Fibroblast of lung (primary cell): ENCODE measurements at regions not wholly inside any gene's neighbourhood (a gene's known extent, or its start where the extent isn't known, plus 50 kb on each side); places are given as distances from the start of the nearest gene placed in this dataset.

Source experiments
- DNase-seq, 2 donors: peaks; one replicate each; pipeline versions ENCODE4 v3.0.0 to v3.0.0-alpha.2; 2010; ENCODE audit warnings: low read depth in 2 of 2
- H2AFZ ChIP-seq: 2 replicates; pipeline ENCODE4 v1.5.1; 2012; ENCODE audit warnings: low read length, control low read depth, inconsistent platforms
- H3K27ac ChIP-seq: 2 replicates; pipeline ENCODE4 v1.5.1; 2011; ENCODE audit warnings: low read length, control low read depth; ENCODE audit not compliant: insufficient read depth
- H3K27me3 ChIP-seq: 2 replicates; pipeline ENCODE4 v1.5.1; 2011; ENCODE audit warnings: mild to moderate bottlenecking, low read length; ENCODE audit not compliant: control insufficient read depth, insufficient read depth
- H3K36me3 ChIP-seq: 2 replicates; pipeline ENCODE4 v1.5.1; 2011; ENCODE audit warnings: low read length; ENCODE audit not compliant: control insufficient read depth, insufficient read depth
- H3K4me1 ChIP-seq: 2 replicates; pipeline ENCODE4 v1.5.1; 2011; ENCODE audit warnings: low read length; ENCODE audit not compliant: control insufficient read depth, insufficient read depth; ENCODE audit errors: extremely low read depth
- H3K4me2 ChIP-seq: 2 replicates; pipeline ENCODE4 v1.5.1; 2011; ENCODE audit warnings: low read length, control low read depth; ENCODE audit not compliant: insufficient read depth; ENCODE audit errors: extremely low read depth
- H3K4me3 ChIP-seq, 4 experiments: fragments of 200-600 bp in 1 of 4; sonication (generic) in 1 of 4; replicated peaks in 1 of 4; 2 replicates each; pipeline ENCODE4 v1.5.1; 2011 to 2016; ENCODE audit warnings: low read length in 4 of 4, low read depth in 3 of 4, mild to moderate bottlenecking in 3 of 4, control low read depth in 2 of 4, inconsistent platforms in 1 of 4, mixed read lengths in 1 of 4; ENCODE audit not compliant: insufficient read depth in 1 of 4; ENCODE audit errors: control extremely low read depth in 1 of 4
- H3K79me2 ChIP-seq: 2 replicates; pipeline ENCODE4 v1.5.1; 2012; ENCODE audit warnings: mild to moderate bottlenecking, low read length, inconsistent platforms; ENCODE audit not compliant: control insufficient read depth, insufficient read depth
- H3K9ac ChIP-seq: 2 replicates; pipeline ENCODE4 v1.5.1; 2011; ENCODE audit warnings: mild to moderate bottlenecking, low read length, control low read depth; ENCODE audit not compliant: insufficient read depth
- H3K9me3 ChIP-seq: 2 replicates; pipeline ENCODE4 v1.5.1; 2012; ENCODE audit warnings: low read depth, low read length; ENCODE audit not compliant: control insufficient read depth, insufficient read depth
- H4K20me1 ChIP-seq: 2 replicates; pipeline ENCODE4 v1.5.1; 2011; ENCODE audit warnings: low read length; ENCODE audit not compliant: control insufficient read depth, insufficient read depth; ENCODE audit errors: extremely low read depth
- CTCF ChIP-seq, 2 donors: IDR thresholded peaks in 1 of 2; conservative IDR thresholded peaks in 1 of 2; 1 replicate in 1 of 2; 2 replicates in 1 of 2; pipeline ENCODE4 v1.5.1; 2011 to 2012; ENCODE audit warnings: low read length in 2 of 2, control low read depth in 1 of 2, inconsistent platforms in 1 of 2, low read depth in 1 of 2, mild to moderate bottlenecking in 1 of 2
- EZH2 ChIP-seq: IDR thresholded peaks from 2 replicates; pipeline ENCODE4 v1.5.1; 2012; ENCODE audit warnings: low read length, control low read depth, mild to moderate bottlenecking; ENCODE audit errors: missing control alignments

- Histone ChIP-seq H3K4me2 (no peak overlapping the region), H3K79me2 (no peaks in the 10 kb centered on the region), H3K4me1 (no peaks in the 10 kb centered on the region), H3K9me3 (no peaks in the 10 kb centered on the region), H3K36me3 (no peaks in the 10 kb centered on the region), H3K9ac (no peak overlapping the region), H3K27me3 (no peaks in the 10 kb centered on the region), H3K27ac (no peak overlapping the region), H2AFZ (no peak overlapping the region), H4K20me1 (no peaks in the 10 kb centered on the region), H3K4me3 (no peak overlapping the region)
- TF ChIP-seq EZH2, result no peak
- no peak for TF ChIP-seq CTCF (conservative IDR thresholded peaks at IDR 0.05 in 1 of 2, IDR thresholded peaks at IDR 0.05 in 1 of 2; ENCODE audit: low read depth in 1 of 2, low read length in 2 of 2)
- DNase-seq, result no peak
Observed at GRCh38 chr1:118323246-118323645, 138.2 kb upstream of the SPAG17 start.

GRCh38 chr1:118322331-118322730 lies 137.3 kb upstream of the SPAG17 start:
- no peak overlapping the region for H2AFZ ChIP-seq
- no peaks in the 10 kb centered on the region for H4K20me1 ChIP-seq
- no peaks in the 10 kb centered on the region for H3K79me2 ChIP-seq
- DNase-seq, result no peak
- H3K4me2 ChIP-seq, result no peak overlapping the region
- no peaks in the 10 kb centered on the region for H3K4me1 ChIP-seq
- no peaks in the 10 kb centered on the region for H3K27me3 ChIP-seq
- no peak overlapping the region for H3K27ac ChIP-seq
- H3K9ac ChIP-seq, result no peak overlapping the region
- no peaks in the 10 kb centered on the region for H3K36me3 ChIP-seq
- H3K9me3 ChIP-seq, result no peaks in the 10 kb centered on the region
- H3K4me3 ChIP-seq, result no peak overlapping the region
- TF ChIP-seq EZH2 (no peak), CTCF (conservative IDR thresholded peaks at IDR 0.05 in 1 of 2, IDR thresholded peaks at IDR 0.05 in 1 of 2; ENCODE audit: low read depth in 1 of 2, low read length in 2 of 2) (no peak)

GRCh38 chr1:118321840-118322239 lies 136.8 kb upstream of the SPAG17 start:
- no peak overlapping the region for H3K27ac ChIP-seq
- H3K27me3 ChIP-seq, result no peaks in the 10 kb centered on the region
- no peak overlapping the region for H3K4me2 ChIP-seq
- H3K9ac ChIP-seq, result no peak overlapping the region
- H2AFZ ChIP-seq, result no peak overlapping the region
- no peak overlapping the region for H3K4me3 ChIP-seq
- DNase-seq, result no peak
- H3K36me3 ChIP-seq, result no peaks in the 10 kb centered on the region
- TF ChIP-seq CTCF (conservative IDR thresholded peaks at IDR 0.05 in 1 of 2, IDR thresholded peaks at IDR 0.05 in 1 of 2; ENCODE audit: low read depth in 1 of 2, low read length in 2 of 2) (no peak), EZH2 (no peak)
- no peaks in the 10 kb centered on the region for H3K9me3 ChIP-seq
- H4K20me1 ChIP-seq, result no peaks in the 10 kb centered on the region
- no peaks in the 10 kb centered on the region for H3K4me1 ChIP-seq
- no peaks in the 10 kb centered on the region for H3K79me2 ChIP-seq
